HG03280 (cell line): ENCODE measurements at regions not wholly inside any gene's neighbourhood (a gene's known extent, or its start where the extent isn't known, plus 50 kb on each side); places are given as distances from the start of the nearest gene placed in this dataset.
"Not testable (repeated sequence)": the region's sequence is repeated elsewhere in the genome, so short reads cannot be mapped to it uniquely, and the experiment has no call there.

ENCODE experiments used
- ATAC-seq: cut with Tn5 transposase; IDR thresholded peaks from one replicate; pipeline ENCODE4 v1.9.1; 2021; ENCODE audit warnings: mild to moderate bottlenecking, moderate library complexity; ENCODE audit not compliant: unreplicated experiment

- ATAC-seq: not testable (repeated sequence)
These were observed 127.2 kb downstream of the TNFRSF13B start for GRCh38 chr17:16844669-16845068.

DNA sequence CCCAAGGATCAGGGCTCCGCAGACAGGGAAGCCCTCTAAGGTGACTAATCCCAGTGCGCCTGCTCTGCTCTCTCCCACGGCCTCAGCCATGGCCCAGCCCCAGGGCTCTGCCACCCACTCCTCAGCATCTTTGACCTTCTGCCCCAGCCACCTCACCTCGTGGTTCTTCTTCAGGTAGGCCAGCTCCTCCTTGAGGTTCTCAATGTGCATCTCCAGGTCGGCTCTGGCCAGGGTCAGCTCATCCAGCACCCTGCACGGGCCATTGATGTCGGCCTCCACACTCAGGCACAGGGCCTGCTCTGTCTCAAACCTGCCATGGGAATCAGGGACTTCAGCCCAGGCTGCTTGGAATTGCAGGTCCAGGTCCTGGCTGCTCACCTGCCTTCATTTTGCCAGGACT lies 128.4 kb downstream of the TNFRSF13B start:
- ATAC-seq: not testable (repeated sequence)

DNA sequence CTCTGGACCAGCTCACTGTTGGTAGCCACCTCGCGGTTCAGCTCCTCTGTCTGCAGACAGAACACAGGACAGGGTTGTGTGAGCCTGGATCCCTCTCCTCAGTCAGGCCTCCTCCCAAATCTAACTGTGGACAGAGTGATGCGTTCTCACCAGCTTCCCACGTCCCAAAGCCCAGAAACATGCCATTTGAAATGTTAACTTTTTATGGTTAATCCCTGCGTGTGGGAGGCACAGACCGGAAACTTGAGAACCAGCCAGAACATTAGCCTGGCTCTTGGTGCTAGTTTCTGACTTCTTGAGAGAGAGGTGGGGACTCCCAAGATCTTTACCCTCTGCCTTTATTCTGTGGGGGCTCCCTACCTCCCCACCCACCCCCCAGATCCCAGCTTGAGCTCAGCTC lies 129.6 kb downstream of the TNFRSF13B start:
- ATAC-seq: not testable (repeated sequence)

DNA sequence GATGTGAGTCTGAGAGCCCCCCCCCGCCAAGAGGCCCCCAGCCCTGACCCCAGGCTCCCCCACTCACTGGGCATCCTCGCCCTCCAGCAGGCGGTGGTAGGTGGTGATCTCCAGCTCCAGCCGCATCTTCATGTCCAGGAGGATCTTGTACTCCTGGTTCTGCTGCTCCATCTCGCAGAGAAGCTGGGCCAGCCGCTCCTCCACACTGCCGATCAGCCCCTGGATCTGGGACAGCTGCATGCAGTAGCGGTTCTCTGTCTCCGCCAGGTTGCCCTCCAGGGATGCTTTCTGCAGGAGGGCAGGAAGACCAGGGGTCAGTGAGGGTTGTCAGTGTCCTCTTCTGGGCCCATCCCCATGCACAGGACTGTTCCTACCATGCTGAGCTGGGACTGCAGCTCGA lies 130.0 kb downstream of the TNFRSF13B start:
- ATAC-seq: not testable (repeated sequence)

- not testable (repeated sequence) for ATAC-seq
These were observed 131.7 kb downstream of the TNFRSF13B start for GRCh38 chr17:16840219-16840618.

DNA sequence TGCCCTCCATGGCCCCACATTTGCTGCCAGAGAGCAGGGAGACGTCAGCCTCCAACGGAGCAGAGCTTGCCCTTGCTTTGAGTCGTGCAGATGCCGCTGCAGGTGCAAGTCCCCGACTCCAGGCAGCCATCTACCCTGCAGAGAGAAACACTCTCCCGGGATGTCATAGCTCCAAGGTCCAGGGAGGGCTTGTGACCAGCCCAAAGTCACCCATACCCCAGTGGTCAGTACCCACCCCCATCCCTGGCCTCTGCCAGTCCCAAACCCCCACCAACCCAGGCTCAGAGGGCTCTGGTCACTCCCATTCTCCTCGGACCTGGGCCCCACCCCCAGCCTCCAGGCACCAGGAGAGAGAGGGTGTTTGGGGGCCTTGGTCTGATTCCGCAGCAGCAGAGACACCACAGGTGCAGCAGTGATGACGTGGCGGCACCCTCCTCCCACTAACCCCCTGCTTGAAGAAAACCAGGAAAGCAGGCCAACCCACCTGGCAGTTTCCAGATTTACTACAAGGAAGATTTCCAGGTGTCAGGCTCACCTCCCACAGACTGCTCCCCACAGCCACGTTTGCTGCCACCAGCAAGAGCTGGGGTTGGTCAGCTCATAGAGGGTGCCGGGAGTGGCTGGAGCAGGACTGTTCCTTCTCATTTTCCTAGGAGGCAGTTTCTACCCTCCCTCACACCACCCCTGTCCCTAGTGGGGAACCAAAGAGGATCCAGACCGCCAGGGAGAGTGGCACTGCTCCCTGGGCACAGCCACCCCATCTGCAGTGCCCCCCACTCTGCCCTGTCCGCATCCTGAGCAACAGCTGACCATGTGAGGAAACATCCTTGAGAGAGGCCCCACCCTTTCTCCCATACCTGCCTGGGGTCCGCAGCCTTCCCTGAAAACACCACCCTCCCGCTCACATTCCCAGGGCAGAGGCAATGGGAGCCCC lies 132.4 kb downstream of the TNFRSF13B start:
- ATAC-seq: not testable (repeated sequence)

DNA sequence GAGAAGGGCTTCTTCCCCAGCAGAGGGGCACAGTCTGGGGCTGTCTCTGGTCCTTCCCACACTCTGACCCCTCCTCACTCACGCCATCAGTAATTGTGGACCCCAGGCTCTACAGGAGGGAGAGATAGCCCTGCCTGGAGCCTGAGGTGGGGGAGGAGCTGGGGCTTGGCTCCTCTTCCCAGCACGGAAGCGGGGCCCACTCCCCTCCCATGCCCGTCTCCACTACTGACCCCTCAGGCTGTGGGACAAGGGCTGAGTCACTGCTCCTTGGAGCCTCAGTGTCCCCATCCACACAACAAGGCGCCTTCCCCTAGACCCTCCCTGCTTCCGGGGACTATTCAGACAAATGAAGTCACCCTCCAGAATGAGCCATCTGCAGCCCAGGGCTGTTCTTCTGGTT lies 133.1 kb downstream of the TNFRSF13B start:
- not testable (repeated sequence) for ATAC-seq

- ATAC-seq: not testable (repeated sequence)
These were observed 133.6 kb downstream of the TNFRSF13B start for GRCh38 chr17:16838287-16838686.

DNA sequence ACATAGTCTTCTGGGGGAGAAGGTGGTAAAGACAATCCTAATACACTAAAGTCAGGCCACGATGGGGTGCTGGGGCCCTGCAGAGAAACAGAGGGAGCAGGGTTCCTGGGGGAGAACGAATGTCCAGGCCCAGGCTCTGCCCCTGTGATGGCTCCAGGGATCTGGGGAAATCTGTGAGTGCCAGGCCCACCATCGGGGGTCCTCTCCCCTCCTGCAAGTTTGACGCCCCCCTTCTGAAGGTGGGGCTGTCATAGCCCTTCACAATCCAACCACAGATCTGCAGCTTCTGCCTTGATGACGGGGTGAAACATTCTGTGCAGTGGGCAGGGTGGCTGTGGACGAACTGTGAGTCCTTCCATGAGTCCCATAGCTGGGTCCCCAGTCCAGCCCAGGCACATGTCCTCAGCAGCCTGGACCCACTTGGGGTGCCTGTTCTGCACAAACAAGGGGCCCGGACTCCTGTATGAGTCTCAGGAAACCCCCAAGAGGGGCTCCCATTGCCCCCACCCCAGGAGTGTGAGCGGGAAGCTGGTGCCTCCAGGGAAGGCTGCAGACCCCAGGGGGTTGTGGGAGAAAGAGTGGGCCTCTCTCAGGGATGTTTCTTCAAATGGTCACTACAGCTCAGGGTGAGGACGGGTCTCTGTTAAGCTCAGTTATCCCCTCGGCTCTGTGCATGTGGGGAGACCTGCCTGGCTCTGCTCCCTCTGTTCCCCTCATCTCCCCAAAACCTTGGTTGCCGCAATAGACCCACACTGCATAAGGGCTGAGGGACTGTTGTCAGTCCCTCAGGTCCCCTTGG lies 134.3 kb downstream of the TNFRSF13B start:
- ATAC-seq: not testable (repeated sequence)

DNA sequence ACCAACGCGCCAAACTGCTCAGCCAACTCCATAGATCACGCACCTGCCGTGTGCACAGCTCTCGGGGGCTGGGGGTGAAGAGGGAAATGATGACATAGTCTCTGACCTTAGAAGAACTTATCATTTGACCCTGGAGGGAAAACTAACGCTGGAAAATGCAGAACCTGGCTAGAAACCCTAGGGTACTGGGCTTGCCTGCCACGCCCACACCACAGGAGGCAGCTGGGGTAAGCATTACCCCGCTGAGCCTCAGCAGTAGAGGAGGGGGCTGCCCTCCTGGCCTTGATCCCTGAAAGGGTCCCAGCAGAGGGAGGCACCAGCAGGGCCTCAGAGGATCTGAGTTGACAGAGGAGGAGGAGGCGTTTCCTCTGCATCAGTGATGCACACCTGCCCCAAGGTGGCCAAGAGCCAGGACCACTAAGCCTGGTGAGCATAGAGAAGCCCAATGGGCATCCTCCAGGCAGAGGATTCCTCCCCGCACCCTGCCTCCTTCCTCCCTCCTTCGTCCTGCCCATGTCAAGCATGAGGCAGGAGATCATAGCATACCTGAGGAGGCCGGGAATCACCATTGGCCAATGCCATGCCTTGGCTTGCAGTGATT lies 135.5 kb downstream of the TNFRSF13B start:
- not testable (repeated sequence) for ATAC-seq

DNA sequence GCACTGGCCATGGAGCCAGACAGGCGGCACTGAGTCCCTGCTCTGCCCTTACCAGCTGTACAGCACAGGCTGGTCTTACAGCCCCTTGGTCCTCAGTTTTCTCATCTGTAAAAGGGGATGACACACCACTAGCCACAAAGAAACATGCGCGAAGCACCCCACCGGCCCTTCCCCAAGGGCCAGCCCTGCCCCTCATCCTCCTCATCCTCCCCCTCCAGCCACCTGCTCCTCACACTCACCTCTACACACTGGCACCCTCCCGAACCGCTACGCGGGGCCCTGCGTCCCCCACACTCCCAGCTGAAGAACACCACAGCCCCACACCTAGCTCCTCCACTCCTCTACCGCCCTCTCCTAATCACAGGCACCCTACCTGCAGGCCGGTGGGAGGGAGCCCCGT lies 138.4 kb downstream of the TNFRSF13B start:
- ATAC-seq: not testable (repeated sequence)

GRCh38 chr17:16832853-16833252 lies 139.1 kb downstream of the TNFRSF13B start:
- not testable (repeated sequence) for ATAC-seq

GRCh38 chr17:16832206-16832605 lies 139.7 kb downstream of the TNFRSF13B start:
- ATAC-seq: not testable (repeated sequence)

GRCh38 chr17:16830770-16831169 lies 140.7 kb downstream of the CCDC144A start:
- not testable (repeated sequence) for ATAC-seq

GRCh38 chr17:16830219-16830618 lies 140.2 kb downstream of the CCDC144A start:
- ATAC-seq: not testable (repeated sequence)
